ENCODE measurements at regions not wholly inside any gene's neighbourhood (a gene's known extent, or its start where the extent isn't known, plus 50 kb on each side); places are given as distances from the start of the nearest gene placed in this dataset.

DNA sequence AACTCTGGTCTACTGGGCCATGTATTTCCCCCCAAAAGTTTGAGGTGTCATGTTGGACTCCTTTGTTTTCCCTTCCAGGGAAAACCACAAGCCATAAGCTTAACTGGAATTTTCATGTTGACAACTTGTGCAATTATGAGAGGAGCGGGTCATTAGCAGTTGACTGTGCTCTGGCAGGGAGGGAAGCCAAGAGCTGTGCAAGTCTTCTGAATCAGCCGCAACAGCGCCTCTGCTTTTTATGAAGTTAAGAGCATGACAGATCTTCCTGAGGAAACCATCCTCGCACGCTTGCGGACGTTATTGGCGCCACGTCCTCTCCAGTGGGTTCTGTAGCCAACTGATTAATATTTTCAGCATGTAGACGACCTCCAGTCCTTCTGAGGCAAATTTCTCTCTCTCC, 148.7 kb upstream of the MKI67 start:
- ChIA-PET CTCF (ENCODE audit: low intra/inter-chr PET ratio, low total read pairs) (no interaction called here), POLR2A (no interaction called here)
- H4K20me1 ChIP-seq (ENCODE audit: insufficient read depth, low read length) = no peaks in the 10 kb centered on the region
- peaks cover 0 to 27% of the 10 kb centered on the region in 2 experiments; a peak in 2 of 5 replicates for H3K27me3 ChIP-seq (ENCODE audit: control insufficient read depth in 1 of 2, insufficient read depth in 2 of 2, low read length in 2 of 2)
- intact Hi-C loops (cut with micrococcal nuclease; ENCODE audit: unreplicated experiment) (no loop called here), in situ Hi-C loops (cut with HindIII; ENCODE audit: extremely low pct_ligation_motif_present, low pct_unique_long_range_greater_than_20kb) (loop anchor here (25.0 kb wide), 2 partner anchors 587 to 1687 kb away; partner anchors contain the start of gene EBF3)
- no peak overlapping the region for H3K27ac ChIP-seq (ENCODE audit: extremely low read length, insufficient read depth, low read length)
- 26% methylated on average over 10 of the region's 10 CpGs for WGBS (ENCODE audit: low lambda C conversion rate)
- no peak overlapping the region for H3K9ac ChIP-seq (ENCODE audit: insufficient read depth, low read depth, low read length)
- DNase-seq (ENCODE audit: low spot score) = no peak
- no TSS peak for BruUV-seq (replicated peaks)
- no peaks in the 10 kb centered on the region for H3K9me3 ChIP-seq (ENCODE audit: low read length)
- no peak for ATAC-seq
- H3K79me2 ChIP-seq (ENCODE audit: insufficient read depth, low read length) = no peaks in the 10 kb centered on the region
- H2AFZ ChIP-seq (ENCODE audit: low read length) = no peak overlapping the region
- no peak overlapping the region for H3K4me3 ChIP-seq (replicated peaks in 1 of 3; ENCODE audit: insufficient read depth in 1 of 3, low read depth in 2 of 3, low read length in 3 of 3)
- FAIRE-seq = no peak
- no peaks in the 10 kb centered on the region for H3K36me3 ChIP-seq (replicated peaks in 1 of 2; ENCODE audit: control insufficient read depth in 1 of 2, insufficient read depth in 2 of 2, low read length in 2 of 2)
- TF ChIP-seq SOX13 (IDR thresholded peaks at IDR 0.05) = no peak
- no peak for TF ChIP-seq SOX13 (CRISPR knock-in tag; conservative IDR thresholded peaks at IDR 0.05 in 1 of 2, IDR thresholded peaks at IDR 0.05 in 1 of 2)
- TF ChIP-seq ZNF274 (CRISPR knock-in tag; IDR thresholded peaks at IDR 0.05) = no peak
- TF ChIP-seq, protein P1, sequence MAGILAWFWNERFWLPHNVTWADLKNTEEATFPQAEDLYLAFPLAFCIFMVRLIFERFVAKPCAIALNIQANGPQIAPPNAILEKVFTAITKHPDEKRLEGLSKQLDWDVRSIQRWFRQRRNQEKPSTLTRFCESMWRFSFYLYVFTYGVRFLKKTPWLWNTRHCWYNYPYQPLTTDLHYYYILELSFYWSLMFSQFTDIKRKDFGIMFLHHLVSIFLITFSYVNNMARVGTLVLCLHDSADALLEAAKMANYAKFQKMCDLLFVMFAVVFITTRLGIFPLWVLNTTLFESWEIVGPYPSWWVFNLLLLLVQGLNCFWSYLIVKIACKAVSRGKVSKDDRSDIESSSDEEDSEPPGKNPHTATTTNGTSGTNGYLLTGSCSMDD (CRISPR knock-in tag; IDR thresholded peaks at IDR 0.05) = no peak
- TF ChIP-seq, protein P2, sequence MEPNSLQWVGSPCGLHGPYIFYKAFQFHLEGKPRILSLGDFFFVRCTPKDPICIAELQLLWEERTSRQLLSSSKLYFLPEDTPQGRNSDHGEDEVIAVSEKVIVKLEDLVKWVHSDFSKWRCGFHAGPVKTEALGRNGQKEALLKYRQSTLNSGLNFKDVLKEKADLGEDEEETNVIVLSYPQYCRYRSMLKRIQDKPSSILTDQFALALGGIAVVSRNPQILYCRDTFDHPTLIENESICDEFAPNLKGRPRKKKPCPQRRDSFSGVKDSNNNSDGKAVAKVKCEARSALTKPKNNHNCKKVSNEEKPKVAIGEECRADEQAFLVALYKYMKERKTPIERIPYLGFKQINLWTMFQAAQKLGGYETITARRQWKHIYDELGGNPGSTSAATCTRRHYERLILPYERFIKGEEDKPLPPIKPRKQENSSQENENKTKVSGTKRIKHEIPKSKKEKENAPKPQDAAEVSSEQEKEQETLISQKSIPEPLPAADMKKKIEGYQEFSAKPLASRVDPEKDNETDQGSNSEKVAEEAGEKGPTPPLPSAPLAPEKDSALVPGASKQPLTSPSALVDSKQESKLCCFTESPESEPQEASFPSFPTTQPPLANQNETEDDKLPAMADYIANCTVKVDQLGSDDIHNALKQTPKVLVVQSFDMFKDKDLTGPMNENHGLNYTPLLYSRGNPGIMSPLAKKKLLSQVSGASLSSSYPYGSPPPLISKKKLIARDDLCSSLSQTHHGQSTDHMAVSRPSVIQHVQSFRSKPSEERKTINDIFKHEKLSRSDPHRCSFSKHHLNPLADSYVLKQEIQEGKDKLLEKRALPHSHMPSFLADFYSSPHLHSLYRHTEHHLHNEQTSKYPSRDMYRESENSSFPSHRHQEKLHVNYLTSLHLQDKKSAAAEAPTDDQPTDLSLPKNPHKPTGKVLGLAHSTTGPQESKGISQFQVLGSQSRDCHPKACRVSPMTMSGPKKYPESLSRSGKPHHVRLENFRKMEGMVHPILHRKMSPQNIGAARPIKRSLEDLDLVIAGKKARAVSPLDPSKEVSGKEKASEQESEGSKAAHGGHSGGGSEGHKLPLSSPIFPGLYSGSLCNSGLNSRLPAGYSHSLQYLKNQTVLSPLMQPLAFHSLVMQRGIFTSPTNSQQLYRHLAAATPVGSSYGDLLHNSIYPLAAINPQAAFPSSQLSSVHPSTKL (CRISPR knock-in tag; IDR thresholded peaks at IDR 0.05) = no peak
- no peak for TF ChIP-seq EZH2 (conservative IDR thresholded peaks at IDR 0.05; ENCODE audit: low read depth, low read length)
- TF ChIP-seq TGIF2 (CRISPR knock-in tag; IDR thresholded peaks at IDR 0.05) = no peak
- TF ChIP-seq, protein P3, sequence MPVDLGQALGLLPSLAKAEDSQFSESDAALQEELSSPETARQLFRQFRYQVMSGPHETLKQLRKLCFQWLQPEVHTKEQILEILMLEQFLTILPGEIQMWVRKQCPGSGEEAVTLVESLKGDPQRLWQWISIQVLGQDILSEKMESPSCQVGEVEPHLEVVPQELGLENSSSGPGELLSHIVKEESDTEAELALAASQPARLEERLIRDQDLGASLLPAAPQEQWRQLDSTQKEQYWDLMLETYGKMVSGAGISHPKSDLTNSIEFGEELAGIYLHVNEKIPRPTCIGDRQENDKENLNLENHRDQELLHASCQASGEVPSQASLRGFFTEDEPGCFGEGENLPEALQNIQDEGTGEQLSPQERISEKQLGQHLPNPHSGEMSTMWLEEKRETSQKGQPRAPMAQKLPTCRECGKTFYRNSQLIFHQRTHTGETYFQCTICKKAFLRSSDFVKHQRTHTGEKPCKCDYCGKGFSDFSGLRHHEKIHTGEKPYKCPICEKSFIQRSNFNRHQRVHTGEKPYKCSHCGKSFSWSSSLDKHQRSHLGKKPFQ (CRISPR knock-in tag; IDR thresholded peaks at IDR 0.05; ENCODE audit: insufficient replicate concordance) = no peak
- TF ChIP-seq TBX2 (CRISPR knock-in tag; IDR thresholded peaks at IDR 0.05; ENCODE audit: borderline replicate concordance) = no peak
- TF ChIP-seq CHCHD3 (CRISPR knock-in tag; IDR thresholded peaks at IDR 0.05) = no peak
- TF ChIP-seq, protein P4, sequence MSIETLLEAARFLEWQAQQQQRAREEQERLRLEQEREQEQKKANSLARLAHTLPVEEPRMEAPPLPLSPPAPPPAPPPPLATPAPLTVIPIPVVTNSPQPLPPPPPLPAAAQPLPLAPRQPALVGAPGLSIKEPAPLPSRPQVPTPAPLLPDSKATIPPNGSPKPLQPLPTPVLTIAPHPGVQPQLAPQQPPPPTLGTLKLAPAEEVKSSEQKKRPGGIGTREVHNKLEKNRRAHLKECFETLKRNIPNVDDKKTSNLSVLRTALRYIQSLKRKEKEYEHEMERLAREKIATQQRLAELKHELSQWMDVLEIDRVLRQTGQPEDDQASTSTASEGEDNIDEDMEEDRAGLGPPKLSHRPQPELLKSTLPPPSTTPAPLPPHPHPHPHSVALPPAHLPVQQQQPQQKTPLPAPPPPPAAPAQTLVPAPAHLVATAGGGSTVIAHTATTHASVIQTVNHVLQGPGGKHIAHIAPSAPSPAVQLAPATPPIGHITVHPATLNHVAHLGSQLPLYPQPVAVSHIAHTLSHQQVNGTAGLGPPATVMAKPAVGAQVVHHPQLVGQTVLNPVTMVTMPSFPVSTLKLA (IDR thresholded peaks at IDR 0.05) = no peak
- no peak for TF ChIP-seq PLRG1 (conservative IDR thresholded peaks at IDR 0.05)
- TF ChIP-seq CBFB (CRISPR knock-in tag; IDR thresholded peaks at IDR 0.05) = no peak
- no peak for TF ChIP-seq PHF5A (CRISPR knock-in tag; IDR thresholded peaks at IDR 0.05; ENCODE audit: low read depth, unreplicated experiment)
- no peak overlapping the region for H3K4me2 ChIP-seq (ENCODE audit: low read depth, low read length)
- H3K4me1 ChIP-seq (ENCODE audit: insufficient read depth, low read length) = no peaks in the 10 kb centered on the region

Data from HepG2 (cell line).